Mucosa of descending colon (tissue), 3 donors: ENCODE measurements at regions not wholly inside any gene's neighbourhood (a gene's known extent, or its start where the extent isn't known, plus 50 kb on each side); places are given as distances from the start of the nearest gene placed in this dataset.
"Not testable (repeated sequence)": the region's sequence is repeated elsewhere in the genome, so short reads cannot be mapped to it uniquely, and the experiment has no call there.

ENCODE experiments used
- ATAC-seq: fragments of 200-7000 bp; cut with Tn5 transposase; one replicate; pipeline ENCODE4 v1.9.1; 2020; ENCODE audit warnings: mild to moderate bottlenecking, moderate library complexity
- DNase-seq, 3 donors: peaks; one replicate each; pipeline ENCODE4 v3.0.0-alpha.2; 2020
- H3K36me3 ChIP-seq: fragments of 200-600 bp; one replicate; pipeline ENCODE4 v1.8.0; 2021; ENCODE audit warnings: low read depth, mild to moderate bottlenecking
- H3K4me1 ChIP-seq: fragments of 200-600 bp; one replicate; pipeline ENCODE4 v1.8.0; 2021; ENCODE audit warnings: low read depth, mild to moderate bottlenecking
- H3K4me3 ChIP-seq: fragments of 200-600 bp; one replicate; pipeline ENCODE4 v1.8.0; 2021; ENCODE audit warnings: mild to moderate bottlenecking
- H3K9me3 ChIP-seq: fragments of 200-600 bp; one replicate; pipeline ENCODE4 v1.8.0; 2021; ENCODE audit warnings: mild to moderate bottlenecking
- CTCF ChIP-seq: fragments of 200-600 bp; IDR thresholded peaks from one replicate; pipeline ENCODE4 v1.8.0; 2022; ENCODE audit warnings: antibody characterized with exemption, mild to moderate bottlenecking
- intact Hi-C, 2 donors: fragments of 100-400 bp; cut with DNase I in 1 of 2; cut with micrococcal nuclease in 1 of 2; formaldehyde crosslinking; loops; one replicate each; pipeline versions ENCODE4 v1.11.0 to v1.11.1; 2022; cut with DNase I, micrococcal nuclease
- donor health status: DM: no; HTN: no; CAD: no; lungs with moderate emphysema.
- donor health status: DM: no; HTN: no; CAD: no.
- donor health status: DM: no; HTN: yes; CAD: no.

- DNase-seq (no peak), ATAC-seq (no peak)
- H3K9me3 ChIP-seq, result no peaks in the 10 kb centered on the region
- no peak overlapping the region for H3K4me3 ChIP-seq
- no peak for TF ChIP-seq CTCF
- H3K4me1 ChIP-seq, result no peaks in the 10 kb centered on the region
- intact Hi-C loops, result no loop called here
- H3K36me3 ChIP-seq, result no peaks in the 10 kb centered on the region
Measured at GRCh38 chr6:15166121-15166520, 79.7 kb upstream of the JARID2 start.

- intact Hi-C loops, result no loop called here
- no peaks in the 10 kb centered on the region for H3K9me3 ChIP-seq
- no peaks in the 10 kb centered on the region for H3K36me3 ChIP-seq
- no peak for TF ChIP-seq CTCF
- H3K4me3 ChIP-seq, result no peak overlapping the region
- H3K4me1 ChIP-seq, result no peaks in the 10 kb centered on the region
- ATAC-seq (no peak), DNase-seq (no peak)
Measured at GRCh38 chr6:15170126-15170525, 75.7 kb upstream of the JARID2 start.

- Histone ChIP-seq H3K4me1 (no peaks in the 10 kb centered on the region), H3K4me3 (no peak overlapping the region), H3K36me3 (no peaks in the 10 kb centered on the region), H3K9me3 (no peaks in the 10 kb centered on the region)
- ATAC-seq (no peak), DNase-seq (no peak)
- no peak for TF ChIP-seq CTCF
- intact Hi-C loops, result no loop called here
Measured at GRCh38 chr6:15171026-15171425, 74.8 kb upstream of the JARID2 start.

- no peaks in the 10 kb centered on the region for H3K9me3 ChIP-seq
- H3K4me1 ChIP-seq, result no peaks in the 10 kb centered on the region
- no peak overlapping the region for H3K4me3 ChIP-seq
- H3K36me3 ChIP-seq, result no peaks in the 10 kb centered on the region
- DNase-seq (no peak), ATAC-seq (no peak)
- intact Hi-C loops, result no loop called here
- TF ChIP-seq CTCF, result no peak
Measured at GRCh38 chr6:15176816-15177370, 69.0 kb upstream of the JARID2 start.

- TF ChIP-seq CTCF, result no peak
Measured at GRCh38 chr6:15183979-15184378, 61.9 kb upstream of the JARID2 start.

GRCh38 chr6:15184441-15184861, 61.4 kb upstream of the JARID2 start:
- H3K4me1 ChIP-seq, result no peaks in the 10 kb centered on the region
- no peak for ATAC-seq
- no peak for TF ChIP-seq CTCF
- DNase-seq, result no peak
- no peak overlapping the region for H3K4me3 ChIP-seq
- H3K9me3 ChIP-seq, result no peaks in the 10 kb centered on the region
- intact Hi-C loops, result no loop called here
- H3K36me3 ChIP-seq, result no peaks in the 10 kb centered on the region

More at GRCh38 chr6:15183979-15184378, 61.9 kb upstream of the JARID2 start:
- no peak overlapping the region for H3K4me3 ChIP-seq
- no peak for DNase-seq
- ATAC-seq, result no peak
- no peaks in the 10 kb centered on the region for H3K4me1 ChIP-seq
- no peaks in the 10 kb centered on the region for H3K36me3 ChIP-seq
- intact Hi-C loops, result no loop called here
- H3K9me3 ChIP-seq, result no peaks in the 10 kb centered on the region

GRCh38 chr6:15185111-15185510, 60.8 kb upstream of the JARID2 start:
- H3K36me3 ChIP-seq, intact Hi-C loops, H3K4me1 ChIP-seq, DNase-seq, H3K4me3 ChIP-seq, ATAC-seq, H3K9me3 ChIP-seq: not testable (repeated sequence)

- DNase-seq, H3K36me3 ChIP-seq, H3K9me3 ChIP-seq, H3K4me1 ChIP-seq, intact Hi-C loops, H3K4me3 ChIP-seq, ATAC-seq: not testable (repeated sequence)
Measured at GRCh38 chr6:15193451-15193850, 52.4 kb upstream of the JARID2 start.
